ENCODE measurements at regions not wholly inside any gene's neighbourhood (a gene's known extent, or its start where the extent isn't known, plus 50 kb on each side); places are given as distances from the start of the nearest gene placed in this dataset.

GRCh38 chr11:90373971-90374370 is 151.1 kb upstream of the CHORDC1 start:
- DNase-seq (ENCODE audit: low spot score), result no peak
- TF ChIP-seq CTCF (IDR thresholded peaks at IDR 0.05; ENCODE audit: unreplicated experiment), result no peak
- Mint-ChIP-seq H3K9me3 (ENCODE audit: unreplicated experiment) (no peaks in the 10 kb centered on the region), H3K27me3 (ENCODE audit: unreplicated experiment) (no peaks in the 10 kb centered on the region), H3K4me3 (ENCODE audit: unreplicated experiment) (no peak overlapping the region), H3K27ac (ENCODE audit: unreplicated experiment) (no peak overlapping the region), H3K4me1 (ENCODE audit: unreplicated experiment) (no peaks in the 10 kb centered on the region), H3K36me3 (ENCODE audit: low read depth, unreplicated experiment) (no peaks in the 10 kb centered on the region)

- TF ChIP-seq CTCF (IDR thresholded peaks at IDR 0.05; ENCODE audit: unreplicated experiment), result no peak
- no peaks in the 10 kb centered on the region for H3K36me3 Mint-ChIP-seq (ENCODE audit: low read depth, unreplicated experiment)
- no peak overlapping the region for H3K27ac Mint-ChIP-seq (ENCODE audit: unreplicated experiment)
- H3K27me3 Mint-ChIP-seq (ENCODE audit: unreplicated experiment), result no peaks in the 10 kb centered on the region
- DNase-seq (ENCODE audit: low spot score), result no peak
- H3K4me1 Mint-ChIP-seq (ENCODE audit: unreplicated experiment), result no peaks in the 10 kb centered on the region
- H3K4me3 Mint-ChIP-seq (ENCODE audit: unreplicated experiment), result no peak overlapping the region
- no peaks in the 10 kb centered on the region for H3K9me3 Mint-ChIP-seq (ENCODE audit: unreplicated experiment)
Observed at GRCh38 chr11:90364527-90364926, 141.7 kb upstream of the CHORDC1 start.

GRCh38 chr11:90363739-90364138 is 140.9 kb upstream of the CHORDC1 start:
- Mint-ChIP-seq H3K9me3 (ENCODE audit: unreplicated experiment) (no peaks in the 10 kb centered on the region), H3K27ac (ENCODE audit: unreplicated experiment) (no peak overlapping the region), H3K36me3 (ENCODE audit: low read depth, unreplicated experiment) (no peaks in the 10 kb centered on the region), H3K4me3 (ENCODE audit: unreplicated experiment) (no peak overlapping the region), H3K27me3 (ENCODE audit: unreplicated experiment) (no peaks in the 10 kb centered on the region), H3K4me1 (ENCODE audit: unreplicated experiment) (no peaks in the 10 kb centered on the region)
- no peak for DNase-seq (ENCODE audit: low spot score)
- no peak for TF ChIP-seq CTCF (IDR thresholded peaks at IDR 0.05; ENCODE audit: unreplicated experiment)

GRCh38 chr11:90355200-90355599 is 132.4 kb upstream of the CHORDC1 start:
- Mint-ChIP-seq H3K4me3 (ENCODE audit: unreplicated experiment) (no peak overlapping the region), H3K27ac (ENCODE audit: unreplicated experiment) (no peak overlapping the region), H3K36me3 (ENCODE audit: low read depth, unreplicated experiment) (no peaks in the 10 kb centered on the region), H3K4me1 (ENCODE audit: unreplicated experiment) (no peaks in the 10 kb centered on the region), H3K27me3 (ENCODE audit: unreplicated experiment) (no peaks in the 10 kb centered on the region), H3K9me3 (ENCODE audit: unreplicated experiment) (no peaks in the 10 kb centered on the region)
- no peak for TF ChIP-seq CTCF (IDR thresholded peaks at IDR 0.05; ENCODE audit: unreplicated experiment)
- DNase-seq (ENCODE audit: low spot score), result no peak

GRCh38 chr11:90349731-90350130 is 126.9 kb upstream of the CHORDC1 start:
- H3K9me3 Mint-ChIP-seq (ENCODE audit: unreplicated experiment), result no peaks in the 10 kb centered on the region
- H3K36me3 Mint-ChIP-seq (ENCODE audit: low read depth, unreplicated experiment), result no peaks in the 10 kb centered on the region
- no peak overlapping the region for H3K4me3 Mint-ChIP-seq (ENCODE audit: unreplicated experiment)
- TF ChIP-seq CTCF (IDR thresholded peaks at IDR 0.05; ENCODE audit: unreplicated experiment), result no peak
- no peak overlapping the region for H3K27ac Mint-ChIP-seq (ENCODE audit: unreplicated experiment)
- H3K4me1 Mint-ChIP-seq (ENCODE audit: unreplicated experiment), result no peaks in the 10 kb centered on the region
- H3K27me3 Mint-ChIP-seq (ENCODE audit: unreplicated experiment), result no peaks in the 10 kb centered on the region
- DNase-seq (ENCODE audit: low spot score), result no peak
